Hypothalamus (tissue), 51 donors: ENCODE measurements at regions not wholly inside any gene's neighbourhood (a gene's known extent, or its start where the extent isn't known, plus 50 kb on each side); places are given as distances from the start of the nearest gene placed in this dataset.

Experiments
- DNase-seq, 51 donors: peaks; one replicate each; lab custom pipeline; 2025; lab: John Stamatoyannopoulos, UW

DNA sequence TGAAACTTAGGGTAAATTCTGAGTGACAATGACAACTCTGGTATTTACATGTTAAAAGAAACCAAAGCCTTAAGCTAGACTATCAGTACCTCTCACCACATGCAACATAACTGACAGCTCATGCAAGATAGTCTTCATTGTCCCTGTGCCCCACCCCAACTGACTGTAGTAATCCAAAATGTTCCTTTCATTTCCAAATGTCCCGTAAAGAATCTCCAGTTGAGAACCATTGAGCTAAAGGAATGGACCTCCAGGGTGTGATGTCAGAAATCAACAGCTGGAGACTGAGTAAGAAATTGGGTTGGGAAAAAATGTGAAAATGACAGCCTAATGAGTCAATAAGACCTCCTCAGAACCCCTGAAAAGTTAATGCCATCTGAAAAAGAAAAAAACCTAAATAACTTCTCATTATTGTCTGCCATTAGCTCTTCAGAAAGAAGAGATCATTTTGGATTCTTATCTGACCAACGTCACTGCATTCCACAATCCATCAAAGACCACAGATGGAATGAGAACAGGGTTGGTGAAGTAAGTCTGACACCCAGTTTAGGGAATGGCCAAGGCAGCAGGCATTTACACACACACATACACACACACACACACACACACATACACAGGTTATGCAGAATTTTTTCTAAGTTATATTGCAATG lies 51.7 kb upstream of the ACVR2A start:
- DNase-seq = no peak

DNA sequence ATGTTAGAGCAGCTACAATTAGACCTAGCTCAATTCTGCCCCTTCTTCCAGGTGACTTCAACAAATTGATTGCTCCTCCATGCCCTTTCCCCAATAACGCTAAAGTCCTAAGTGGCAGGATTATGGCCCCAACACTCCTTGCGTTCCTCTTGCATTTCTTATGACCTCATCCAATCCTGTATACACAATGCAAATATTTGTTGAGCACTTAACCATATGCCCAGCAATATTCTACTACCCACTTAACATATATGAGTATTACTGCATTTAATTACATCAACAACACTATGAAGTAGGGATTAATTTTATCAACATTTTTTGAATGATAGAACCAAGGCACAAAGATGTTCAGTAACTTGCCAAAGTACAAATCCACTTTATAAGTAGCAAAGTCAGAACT lies 54.2 kb upstream of the ACVR2A start:
- DNase-seq = no peak

DNA sequence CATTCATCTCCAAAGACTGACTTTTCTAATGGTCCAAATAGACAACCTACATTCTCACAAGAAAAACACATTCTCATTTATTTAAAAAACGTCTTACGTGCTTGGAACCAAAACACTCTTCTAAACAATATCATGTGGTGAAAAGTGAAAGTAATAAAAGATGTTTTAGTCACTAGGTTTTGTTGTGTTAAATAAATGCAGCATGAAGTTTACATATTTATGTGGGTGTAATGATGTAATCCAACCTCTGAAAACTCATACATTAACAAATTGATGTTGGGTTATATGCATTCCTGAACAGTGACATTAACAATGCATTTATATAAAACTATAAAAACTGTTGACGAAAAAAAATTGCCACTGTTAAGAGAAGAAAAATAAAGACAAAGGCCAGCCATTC lies 55.1 kb upstream of the ACVR2A start:
- no peak for DNase-seq

GRCh38 chr2:147789287-147789686 lies 55.5 kb upstream of the ACVR2A start:
- DNase-seq = no peak

DNA sequence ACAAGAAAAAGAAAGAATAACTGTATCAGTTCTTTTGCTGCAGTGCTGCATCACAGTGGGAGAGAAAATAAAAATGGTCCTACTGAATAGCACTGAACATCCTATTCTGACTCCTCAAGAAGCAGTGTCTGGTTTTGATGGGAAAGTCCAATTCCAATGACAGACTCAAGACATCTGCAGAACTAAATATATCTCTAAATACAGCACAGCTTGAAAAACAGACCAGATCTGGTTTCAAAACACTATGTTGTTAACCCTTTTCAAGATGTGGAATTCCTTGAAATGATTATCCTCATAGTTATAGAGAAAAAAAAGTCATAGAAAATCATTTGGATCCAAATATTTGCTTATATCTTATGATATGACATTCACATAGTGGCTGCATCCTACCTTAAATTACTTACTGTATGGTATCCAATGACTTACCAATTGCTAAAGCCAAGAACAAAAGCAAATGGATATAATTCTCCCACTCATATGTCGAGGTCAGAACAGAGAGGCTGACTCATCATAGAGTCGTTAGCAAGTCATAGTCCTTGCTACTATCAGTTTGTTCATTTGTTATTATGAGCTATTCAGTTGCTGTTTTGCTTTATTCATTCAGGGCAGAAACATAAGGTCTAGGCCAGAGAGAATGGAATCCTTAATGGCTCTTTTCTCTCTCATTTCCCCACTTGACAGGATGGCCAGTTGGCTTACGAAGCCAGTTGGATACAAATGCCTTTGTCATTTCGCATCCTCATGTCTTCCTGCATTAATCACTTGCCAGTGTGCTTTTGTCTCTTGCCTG lies 62.5 kb upstream of the ACVR2A start:
- DNase-seq = no peak

DNA sequence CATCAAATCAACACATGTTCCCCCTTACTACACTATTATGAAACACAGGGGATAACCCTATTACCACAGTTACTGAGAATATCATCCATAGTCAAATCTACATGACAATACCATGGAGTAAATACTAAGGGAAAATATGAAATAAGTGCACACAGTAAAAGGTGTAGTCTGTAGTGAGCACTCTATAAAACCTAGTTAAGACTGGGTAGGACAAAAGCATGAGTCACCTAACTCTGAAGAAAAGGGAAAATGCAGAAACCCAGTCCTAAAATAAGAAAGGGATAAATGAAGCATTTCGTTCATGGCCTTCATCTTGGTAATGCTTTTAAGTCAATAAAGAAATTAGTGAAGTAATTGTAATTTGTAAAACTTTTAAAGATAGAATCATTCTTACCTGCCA lies 65.4 kb upstream of the ACVR2A start:
- DNase-seq = no peak

DNA sequence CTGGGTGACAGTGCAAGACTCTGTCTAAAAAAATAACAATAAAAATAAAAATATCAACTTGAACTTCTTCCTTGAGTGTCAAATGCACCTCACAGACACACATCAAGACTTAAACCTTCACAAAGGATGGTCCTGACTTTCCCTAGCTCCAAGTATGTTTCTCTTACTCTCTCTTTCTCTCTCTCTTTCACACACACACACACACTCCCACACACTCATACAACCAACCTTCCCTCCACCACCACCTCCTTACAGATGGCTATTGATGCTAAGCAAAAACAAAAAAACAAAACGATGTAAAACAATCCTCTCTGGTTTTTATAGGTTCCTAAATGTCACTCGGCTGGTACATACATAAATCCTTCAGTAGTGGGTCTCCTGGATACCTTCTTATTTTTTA lies 67.4 kb upstream of the ACVR2A start:
- DNase-seq = no peak

DNA sequence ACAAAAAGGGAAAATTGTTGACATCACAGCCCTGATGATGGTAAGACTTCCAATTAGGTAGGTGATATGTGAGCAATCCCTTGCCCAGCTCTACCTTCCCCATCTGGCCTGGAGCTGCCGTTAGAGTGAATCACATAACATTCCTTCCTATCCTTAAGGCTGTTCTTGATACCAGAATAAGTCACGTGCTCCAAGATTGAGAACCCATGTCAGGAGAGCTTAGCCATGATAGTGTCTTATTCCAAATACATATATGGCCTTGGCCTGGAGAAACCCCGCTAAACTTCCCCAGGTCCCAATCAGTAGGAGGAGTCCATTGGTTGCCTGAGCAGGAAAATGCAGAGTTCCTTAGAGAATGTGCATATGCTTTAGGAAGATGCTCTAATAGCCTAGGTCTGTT lies 70.0 kb upstream of the ACVR2A start:
- DNase-seq = no peak

DNA sequence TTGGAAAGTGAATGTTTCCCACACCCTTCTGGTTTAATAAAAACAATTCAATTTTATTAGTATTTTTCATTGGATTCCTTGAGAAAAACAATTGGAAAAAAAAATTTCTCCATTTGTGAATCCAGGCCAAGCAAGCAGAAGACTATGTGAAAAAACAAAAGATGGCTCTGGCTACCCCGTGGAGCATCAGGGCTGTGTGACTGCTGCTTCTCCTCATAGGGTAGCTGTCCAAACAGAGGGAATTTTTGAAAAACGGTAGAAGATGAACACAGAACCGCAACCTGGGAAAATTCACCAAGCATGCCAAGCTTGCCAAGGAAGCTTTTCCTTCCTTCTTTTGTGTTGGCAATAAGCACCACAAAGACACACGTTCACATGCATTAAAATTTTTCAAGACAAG lies 71.3 kb upstream of the ACVR2A start:
- DNase-seq = no peak

GRCh38 chr2:147772781-147773180 lies 72.0 kb upstream of the ACVR2A start:
- DNase-seq = no peak

- DNase-seq = no peak
These were observed 81.0 kb upstream of the ACVR2A start for GRCh38 chr2:147763861-147764260.

DNA sequence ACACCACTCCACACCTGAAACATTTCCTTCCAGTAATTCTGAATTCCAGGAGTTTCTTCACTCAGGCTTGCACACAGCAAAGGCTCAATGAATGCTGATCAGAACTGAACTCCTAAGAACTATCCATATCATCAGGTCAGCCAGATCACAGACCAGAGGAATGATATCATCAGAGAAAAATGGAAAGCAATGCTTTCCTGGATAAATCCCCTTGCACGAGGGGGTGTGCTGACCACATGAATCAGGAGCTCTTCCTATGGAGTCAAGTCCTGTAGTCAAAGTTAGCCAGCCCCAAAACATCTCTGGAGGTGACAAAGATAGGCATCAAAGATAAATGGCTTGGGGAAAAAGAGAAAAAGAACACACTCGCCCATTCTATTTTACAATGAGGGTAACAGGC lies 83.8 kb upstream of the ACVR2A start:
- no peak for DNase-seq

GRCh38 chr2:147759536-147759935 lies 85.3 kb upstream of the ACVR2A start:
- no peak for DNase-seq

DNA sequence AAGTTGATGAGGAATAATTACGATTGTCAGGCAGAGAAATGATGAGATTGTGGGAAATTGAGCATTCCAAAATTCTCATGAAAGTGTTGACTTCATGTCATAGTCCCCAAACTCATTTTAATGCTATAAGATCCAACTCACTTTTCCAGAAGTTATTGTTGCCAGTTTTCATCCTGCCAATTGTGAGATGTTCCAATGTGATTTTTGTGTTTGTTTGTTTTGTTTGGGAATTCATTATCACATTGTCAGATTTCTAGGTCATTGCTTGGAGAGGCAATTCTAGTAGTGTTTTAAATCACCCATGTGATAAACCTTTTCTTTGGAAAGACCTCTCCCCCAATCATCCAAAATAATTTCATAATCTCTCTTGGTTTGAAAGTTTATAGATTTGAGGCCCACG lies 86.0 kb upstream of the ACVR2A start:
- no peak for DNase-seq

DNA sequence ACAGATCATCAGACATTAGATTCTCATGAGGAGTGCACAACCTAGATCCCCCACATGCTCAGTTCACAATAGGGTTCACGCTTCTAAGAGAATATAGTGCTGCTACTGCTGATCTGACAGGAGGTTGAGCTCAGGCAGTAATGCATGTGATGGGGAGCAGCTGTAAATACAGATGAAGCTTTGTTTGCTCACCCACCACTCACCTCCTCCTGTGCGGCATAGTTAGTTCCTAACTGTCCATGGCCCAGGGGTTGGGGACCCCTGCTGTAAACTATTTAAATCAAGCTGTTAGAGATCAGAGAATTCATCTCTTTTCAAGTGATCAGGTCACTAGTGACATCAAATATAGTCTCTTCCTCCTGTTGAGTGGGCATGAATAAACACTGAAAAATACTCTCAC lies 88.8 kb upstream of the ACVR2A start:
- no peak for DNase-seq

GRCh38 chr2:147740211-147740927 lies 104.5 kb upstream of the ACVR2A start:
- DNase-seq = no peak

DNA sequence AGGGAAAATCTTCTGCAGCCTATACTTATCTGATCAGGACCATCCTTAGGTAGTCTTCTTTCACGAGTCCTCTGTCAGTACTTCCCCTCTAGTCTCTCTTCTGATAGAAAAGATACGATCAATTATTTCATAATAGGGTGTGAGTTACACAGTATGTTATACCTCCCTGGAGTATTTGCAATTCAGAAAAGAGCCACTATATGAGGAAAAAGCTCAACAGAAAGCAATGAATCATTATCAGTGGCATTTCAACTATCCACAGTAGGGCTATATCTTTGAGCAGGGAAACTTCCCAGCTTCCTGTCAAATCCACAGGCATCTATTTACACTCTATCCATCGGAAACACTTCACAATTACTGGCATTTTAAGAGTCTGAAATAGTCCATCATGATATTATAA lies 105.3 kb upstream of the ACVR2A start:
- no peak for DNase-seq

DNA sequence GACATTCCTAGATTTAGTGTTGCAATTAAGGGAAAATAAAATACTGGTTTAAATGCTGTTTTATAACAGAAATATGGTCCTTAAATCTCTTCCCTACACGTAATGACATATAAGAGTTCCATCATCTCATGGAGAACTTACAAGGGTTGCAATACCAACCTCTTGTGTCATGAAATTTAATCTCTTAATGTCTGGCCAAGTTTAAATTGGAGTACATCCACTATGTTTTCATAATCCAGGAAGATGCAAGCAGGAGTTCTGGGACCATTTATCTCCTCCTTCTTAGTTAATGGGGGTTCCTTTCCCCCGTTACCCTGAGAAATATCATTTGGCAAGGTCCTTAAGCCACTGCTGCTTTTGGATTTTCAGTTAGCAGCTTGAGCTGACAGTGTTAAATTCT lies 126.0 kb upstream of the ACVR2A start:
- DNase-seq = no peak

DNA sequence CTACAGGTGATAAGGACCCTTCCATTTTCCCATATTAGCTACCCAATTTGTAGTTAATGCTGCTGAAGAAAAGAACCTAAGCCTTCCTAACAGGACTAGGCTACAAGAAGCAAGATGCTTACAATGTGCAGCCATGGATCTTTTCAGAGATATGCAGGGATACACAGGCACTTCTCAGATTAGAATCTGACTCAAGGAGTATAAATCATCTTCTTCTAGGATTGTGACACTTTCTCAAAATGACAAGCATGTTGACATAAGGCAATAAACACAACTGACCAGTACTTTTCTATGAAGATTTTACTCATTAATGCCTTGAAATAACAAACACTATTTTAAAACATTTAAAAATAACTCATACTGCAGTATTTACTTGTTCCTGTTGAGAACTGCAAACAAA lies 127.9 kb upstream of the ACVR2A start:
- no peak for DNase-seq

- DNase-seq = no peak
These were observed 129.0 kb upstream of the ACVR2A start for GRCh38 chr2:147715807-147716206.

- no peak for DNase-seq
These were observed 130.2 kb upstream of the ACVR2A start for GRCh38 chr2:147714582-147714981.

GRCh38 chr2:147713349-147713748 lies 131.5 kb upstream of the ACVR2A start:
- no peak for DNase-seq
